LoVo (cell line): ENCODE measurements at regions not wholly inside any gene's neighbourhood (a gene's known extent, or its start where the extent isn't known, plus 50 kb on each side); places are given as distances from the start of the nearest gene placed in this dataset.

Experiments used
- DNase-seq: peaks from one replicate; pipeline ENCODE4 v3.0.0-alpha.2; 2016; ENCODE audit warnings: low spot score

GRCh38 chr2:234596696-234597575 is 100.1 kb upstream of the ARL4C start:
- DNase-seq: no peak

GRCh38 chr2:234595829-234596228 is 98.9 kb upstream of the ARL4C start:
- no peak for DNase-seq

GRCh38 chr2:234594715-234595114 is 97.8 kb upstream of the ARL4C start:
- no peak for DNase-seq

- DNase-seq: no peak
These were observed 96.8 kb upstream of the ARL4C start for GRCh38 chr2:234593636-234594035.

GRCh38 chr2:234592541-234592940 is 95.7 kb upstream of the ARL4C start:
- no peak for DNase-seq

- DNase-seq: no peak
These were observed 93.2 kb upstream of the ARL4C start for GRCh38 chr2:234590076-234590475.

GRCh38 chr2:234588054-234588430 is 91.2 kb upstream of the ARL4C start:
- DNase-seq: no peak

- DNase-seq: no peak
These were observed 90.6 kb upstream of the ARL4C start for GRCh38 chr2:234587341-234588053.

GRCh38 chr2:234583331-234583730 is 86.5 kb upstream of the ARL4C start:
- DNase-seq: no peak

GRCh38 chr2:234580686-234581085 is 83.8 kb upstream of the ARL4C start:
- no peak for DNase-seq

GRCh38 chr2:234579231-234579962 is 82.5 kb upstream of the ARL4C start:
- no peak for DNase-seq

GRCh38 chr2:234578389-234578788 is 81.5 kb upstream of the ARL4C start:
- DNase-seq: no peak

GRCh38 chr2:234577191-234577590 is 80.3 kb upstream of the ARL4C start:
- DNase-seq: no peak

- no peak for DNase-seq
These were observed 74.9 kb upstream of the ARL4C start for GRCh38 chr2:234571620-234572407.

GRCh38 chr2:234570476-234570875 is 73.6 kb upstream of the ARL4C start:
- DNase-seq: no peak

- no peak for DNase-seq
These were observed 73.0 kb upstream of the ARL4C start for GRCh38 chr2:234569776-234570430.

GRCh38 chr2:234566622-234567021 is 69.7 kb upstream of the ARL4C start:
- no peak for DNase-seq

GRCh38 chr2:234565842-234566619 is 69.2 kb upstream of the ARL4C start:
- no peak for DNase-seq

- DNase-seq: no peak
These were observed 68.3 kb upstream of the ARL4C start for GRCh38 chr2:234565201-234565600.

GRCh38 chr2:234564699-234565098 is 67.8 kb upstream of the ARL4C start:
- DNase-seq: no peak

GRCh38 chr2:234559609-234560008 is 62.7 kb upstream of the ARL4C start:
- no peak for DNase-seq
